Heart right ventricle (tissue), 16 donors: ENCODE measurements at regions not wholly inside any gene's neighbourhood (a gene's known extent, or its start where the extent isn't known, plus 50 kb on each side); places are given as distances from the start of the nearest gene placed in this dataset.

Source experiments
- ATAC-seq, 8 donors: fragments of 200-7000 bp; cut with Tn5 transposase; one replicate each; pipeline ENCODE4 v1.9.1; 2020; ENCODE audit warnings: mild to moderate bottlenecking in 8 of 8, moderate library complexity in 8 of 8, moderate number of reproducible peaks in 1 of 8
- DNase-seq, 2 donors: peaks; one replicate each; pipeline ENCODE4 v3.0.0-alpha.2; 2020
- H3K27ac ChIP-seq, 10 donors: fragments of 200-600 bp; sonication (generic) in 2 of 10; one replicate each; pipeline versions ENCODE4 v1.5.0 to v1.8.0; 2020 to 2022; ENCODE audit warnings: mild to moderate bottlenecking in 3 of 10
- H3K27me3 ChIP-seq, 7 donors: fragments of 200-600 bp; one replicate each; pipeline ENCODE4 v1.8.0; 2021 to 2022; ENCODE audit warnings: mild to moderate bottlenecking in 2 of 7
- H3K36me3 ChIP-seq, 9 donors: fragments of 200-600 bp; sonication (generic) in 1 of 9; one replicate each; pipeline versions ENCODE4 v1.5.0 to v1.8.0; 2020 to 2022; ENCODE audit warnings: mild to moderate bottlenecking in 2 of 9
- H3K4me1 ChIP-seq, 9 donors: fragments of 200-600 bp; sonication (generic) in 1 of 9; one replicate each; pipeline versions ENCODE4 v1.5.0 to v1.8.0; 2020 to 2022; ENCODE audit warnings: mild to moderate bottlenecking in 4 of 9
- H3K4me3 ChIP-seq, 10 donors: fragments of 200-600 bp; sonication (generic) in 2 of 10; one replicate each; pipeline versions ENCODE4 v1.5.0 to v1.8.0; 2020 to 2022; ENCODE audit warnings: mild to moderate bottlenecking in 7 of 10, moderate library complexity in 2 of 10
- H3K9me3 ChIP-seq, 11 donors: fragments of 200-600 bp in 10 of 11; sonication (generic) in 2 of 11; one replicate each; pipeline versions ENCODE4 v1.5.0 to v1.8.0; 2013 to 2022; ENCODE audit warnings: mild to moderate bottlenecking in 2 of 11, control low read depth in 1 of 11, moderate library complexity in 1 of 11
- WGBS, 2 donors: extraction: QIAGEN DNeasy Blood & Tissue Kit; methylation state at CpG; one replicate each; pipeline ENCODE4 v1.1.7; 2013; ENCODE audit warnings: inconsistent platforms in 1 of 2; 5-methylcytosine and 5-hydroxymethylcytosine counted together
- intact Hi-C, 10 donors: fragments of 100-400 bp; cut with DNase I; formaldehyde crosslinking; loops; one replicate each; pipeline versions ENCODE4 v1.11.1 to v1.14.2; 2022
- TF ChIP-seq, protein P1 (sequence below), 9 donors: fragments of 200-600 bp; sonication (generic) in 2 of 9; IDR thresholded peaks; one replicate each; pipeline versions ENCODE4 v1.5.0 to v1.8.0; 2021 to 2022; ENCODE audit warnings: antibody characterized with exemption in 9 of 9, mild to moderate bottlenecking in 5 of 9, moderate library complexity in 1 of 9
- donor health status: Arrhythmogenic right ventricular cardiomyopathy.
- donor health status: ischemic (EF 13 %, LVEDD 7.1; RV severe dilation, severe dysfunction).
- donor health status: healthy with polysubstance abuse.
- donor health status: DM: no; HTN: yes; CAD: no.
- donor health status: DM: no; HTN: no; CAD: no.
- donor health status: ischemic (EF 25% LVEDD 6.9; RV normal size, moderate dysfunction).
- donor health status: ischemic (EF 25% LVEDD 5.7; RV mildly dilated, moderate dysfunction).
- donor health status: healthy.
- donor health status: DM: yes; HTN: yes; CAD: no.
- donor health status: Ischemic cardiomyopathy.
- donor health status: ischemic (EF 35%, LVEDD 5.7; RV mildly dilated, moderate dysfunction).
- donor health status: nonischemic (EF 11% LVEDD 7.7; RV severe dilation, severe dysfunction).
- donor health status: DM: yes; HTN: yes; CAD: no.
- donor health status: PGD.
- donor health status: ischemic (EF 29% LVEDD 5.4; RV normal size, mild dysfunction).
- donor health status: nonischemic (EF 23%, LVEDD 6.1; RV moderate dilation, normal function).

GRCh38 chr2:200193331-200193730, 113.2 kb upstream of the SPATS2L start:
- no peaks in the 10 kb centered on the region for H3K9me3 ChIP-seq
- H3K4me3 ChIP-seq = no peak overlapping the region
- ATAC-seq (no peak), DNase-seq (no peak)
- no peaks in the 10 kb centered on the region for H3K4me1 ChIP-seq
- intact Hi-C loops = no loop called here
- TF ChIP-seq, protein P1, sequence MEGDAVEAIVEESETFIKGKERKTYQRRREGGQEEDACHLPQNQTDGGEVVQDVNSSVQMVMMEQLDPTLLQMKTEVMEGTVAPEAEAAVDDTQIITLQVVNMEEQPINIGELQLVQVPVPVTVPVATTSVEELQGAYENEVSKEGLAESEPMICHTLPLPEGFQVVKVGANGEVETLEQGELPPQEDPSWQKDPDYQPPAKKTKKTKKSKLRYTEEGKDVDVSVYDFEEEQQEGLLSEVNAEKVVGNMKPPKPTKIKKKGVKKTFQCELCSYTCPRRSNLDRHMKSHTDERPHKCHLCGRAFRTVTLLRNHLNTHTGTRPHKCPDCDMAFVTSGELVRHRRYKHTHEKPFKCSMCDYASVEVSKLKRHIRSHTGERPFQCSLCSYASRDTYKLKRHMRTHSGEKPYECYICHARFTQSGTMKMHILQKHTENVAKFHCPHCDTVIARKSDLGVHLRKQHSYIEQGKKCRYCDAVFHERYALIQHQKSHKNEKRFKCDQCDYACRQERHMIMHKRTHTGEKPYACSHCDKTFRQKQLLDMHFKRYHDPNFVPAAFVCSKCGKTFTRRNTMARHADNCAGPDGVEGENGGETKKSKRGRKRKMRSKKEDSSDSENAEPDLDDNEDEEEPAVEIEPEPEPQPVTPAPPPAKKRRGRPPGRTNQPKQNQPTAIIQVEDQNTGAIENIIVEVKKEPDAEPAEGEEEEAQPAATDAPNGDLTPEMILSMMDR (IDR thresholded peaks at IDR 0.05) = no peak
- H3K36me3 ChIP-seq = no peaks in the 10 kb centered on the region
- H3K27me3 ChIP-seq = peaks cover 0 to 3% (median 0%) of the 10 kb centered on the region in 7 donors
- no peak overlapping the region for H3K27ac ChIP-seq
- 76 to 80% methylated on average over 3 of the region's 3 CpGs for WGBS, 2 donors

DNA sequence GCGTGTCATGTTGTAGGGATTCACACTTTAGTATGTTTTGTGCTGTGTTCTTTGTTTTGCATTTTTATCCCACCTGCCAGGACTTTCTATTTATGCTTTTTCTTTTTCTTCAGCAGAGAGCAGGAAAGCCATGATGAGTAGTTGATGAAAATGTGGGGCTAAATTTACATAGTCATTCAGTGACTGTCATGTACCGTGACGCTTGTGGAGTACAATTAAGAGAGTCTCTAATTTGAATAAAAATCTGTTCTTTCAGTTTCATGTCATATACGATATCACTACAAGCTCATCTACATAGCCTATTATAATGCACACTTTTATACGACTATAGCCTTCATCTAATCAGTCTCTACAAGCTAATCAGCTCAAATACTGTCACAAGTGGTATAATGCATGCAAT, 112.7 kb upstream of the SPATS2L start:
- no peak for ATAC-seq
- Histone ChIP-seq H3K4me1 (no peaks in the 10 kb centered on the region), H3K9me3 (no peaks in the 10 kb centered on the region), H3K36me3 (no peaks in the 10 kb centered on the region), H3K4me3 (no peak overlapping the region), H3K27ac (no peak overlapping the region), H3K27me3 (peaks cover 0 to 3% (median 0%) of the 10 kb centered on the region in 7 donors)
- TF ChIP-seq, protein P1 (IDR thresholded peaks at IDR 0.05) = no peak
- WGBS, 2 donors = 89% methylated on average over 5 of the region's 5 CpGs
- intact Hi-C loops = no loop called here
- no peak for DNase-seq

GRCh38 chr2:200194746-200195145, 111.7 kb upstream of the SPATS2L start:
- peaks cover 0 to 3% (median 0%) of the 10 kb centered on the region in 7 donors for H3K27me3 ChIP-seq
- H3K4me1 ChIP-seq = peaks cover 0 to 6% (median 0%) of the 10 kb centered on the region in 9 donors
- no peak overlapping the region for H3K4me3 ChIP-seq
- DNase-seq (no peak), ATAC-seq (no peak)
- no peak overlapping the region for H3K27ac ChIP-seq
- no peaks in the 10 kb centered on the region for H3K9me3 ChIP-seq
- WGBS, 2 donors = 78 to 82% methylated on average over 4 of the region's 4 CpGs
- TF ChIP-seq, protein P1 (IDR thresholded peaks at IDR 0.05) = no peak
- intact Hi-C loops = no loop called here
- H3K36me3 ChIP-seq = no peaks in the 10 kb centered on the region

GRCh38 chr2:200199005-200199404, 107.5 kb upstream of the SPATS2L start:
- ATAC-seq = no peak
- intact Hi-C loops = no loop called here
- DNase-seq = no peak

More at GRCh38 chr2:200199005-200199404, 107.5 kb upstream of the SPATS2L start:
- H3K27ac ChIP-seq = no peak overlapping the region
- H3K4me3 ChIP-seq = no peak overlapping the region
- H3K9me3 ChIP-seq = no peaks in the 10 kb centered on the region
- TF ChIP-seq, protein P1 (IDR thresholded peaks at IDR 0.05) = no peak
- H3K27me3 ChIP-seq = peaks cover 0 to 3% (median 0%) of the 10 kb centered on the region in 7 donors
- no peaks in the 10 kb centered on the region for H3K36me3 ChIP-seq
- H3K4me1 ChIP-seq = peaks cover 0 to 6% (median 0%) of the 10 kb centered on the region in 9 donors
- WGBS, 2 donors = 85 to 88% methylated on average over 2 of the region's 2 CpGs
